Stimulated activated CD8-positive, alpha-beta memory T cell treated with anti-CD3 and anti-CD28 coated beads, Interleukin-4, amount 100 ng/mL, for 1 hour (primary cell): ENCODE measurements at regions not wholly inside any gene's neighbourhood (a gene's known extent, or its start where the extent isn't known, plus 50 kb on each side); places are given as distances from the start of the nearest gene placed in this dataset.

Source experiments
- DNase-seq, 2 donors: peaks; one replicate each; pipeline ENCODE4 v3.0.0-alpha.2; 2020; ENCODE audit warnings: low read depth in 2 of 2, low spot score in 1 of 2

- no peak for DNase-seq
These were observed 173.1 kb upstream of the CHRNA7 start for GRCh38 chr15:31857194-31857593.

GRCh38 chr15:31858026-31858425, 172.3 kb upstream of the CHRNA7 start:
- DNase-seq, result no peak

GRCh38 chr15:31866248-31866647, 164.1 kb upstream of the CHRNA7 start:
- no peak for DNase-seq

- peak in 1 of 2 donors; percentile 33 for DNase-seq
These were observed 162.5 kb upstream of the CHRNA7 start for GRCh38 chr15:31867536-31868442.

GRCh38 chr15:31869686-31870307, 160.5 kb upstream of the CHRNA7 start:
- no peak for DNase-seq

- peak; percentile 67 to 71 for DNase-seq
These were observed 159.8 kb upstream of the CHRNA7 start, which contains the start of gene OTUD7A for GRCh38 chr15:31870328-31871165. Gene OTUD7A, minus strand, starts transcription at chr15:31870673.

GRCh38 chr15:31871166-31871886, 159.0 kb upstream of the CHRNA7 start:
- no peak for DNase-seq

- no peak for DNase-seq
These were observed 158.4 kb upstream of the CHRNA7 start for GRCh38 chr15:31871887-31872281.

GRCh38 chr15:31887246-31887645, 143.1 kb upstream of the CHRNA7 start:
- no peak for DNase-seq

GRCh38 chr15:31892513-31892912, 137.8 kb upstream of the CHRNA7 start:
- no peak for DNase-seq

GRCh38 chr15:31893780-31894179, 136.5 kb upstream of the CHRNA7 start:
- DNase-seq, result no peak

- DNase-seq, result no peak
These were observed 132.6 kb upstream of the CHRNA7 start for GRCh38 chr15:31897746-31898145.

- no peak for DNase-seq
These were observed 128.8 kb upstream of the CHRNA7 start for GRCh38 chr15:31901501-31901900.

- no peak for DNase-seq
These were observed 125.3 kb upstream of the CHRNA7 start for GRCh38 chr15:31905054-31905453.

- DNase-seq, result no peak
These were observed 104.8 kb upstream of the CHRNA7 start for GRCh38 chr15:31925541-31925940.

GRCh38 chr15:31930967-31931366, 99.3 kb upstream of the CHRNA7 start:
- DNase-seq, result no peak

GRCh38 chr15:31932576-31932975, 97.7 kb upstream of the CHRNA7 start:
- no peak for DNase-seq

GRCh38 chr15:31934821-31935220, 95.5 kb upstream of the CHRNA7 start:
- no peak for DNase-seq

GRCh38 chr15:31953478-31953877, 76.8 kb upstream of the CHRNA7 start:
- DNase-seq, result no peak

GRCh38 chr15:31954374-31955172, 75.7 kb upstream of the CHRNA7 start:
- no peak for DNase-seq
